ENCODE measurements at regions not wholly inside any gene's neighbourhood (a gene's known extent, or its start where the extent isn't known, plus 50 kb on each side); places are given as distances from the start of the nearest gene placed in this dataset.
"Not testable (repeated sequence)": the region's sequence is repeated elsewhere in the genome, so short reads cannot be mapped to it uniquely, and the experiment has no call there.

GRCh38 chr2:183926433-183926832 is 671.9 kb upstream of the ZNF804A start:
- DNase-seq (ENCODE audit: low read depth): no peak

GRCh38 chr2:183927406-183928325 is 670.7 kb upstream of the ZNF804A start:
- DNase-seq (ENCODE audit: low read depth): no peak

GRCh38 chr2:183935005-183935404 is 663.3 kb upstream of the ZNF804A start:
- no peak for DNase-seq (ENCODE audit: low read depth)

- no peak for DNase-seq (ENCODE audit: low read depth)
Observed at GRCh38 chr2:183937220-183937619, 661.1 kb upstream of the ZNF804A start.

- DNase-seq (ENCODE audit: low read depth): no peak
Observed at GRCh38 chr2:183946193-183946592, 652.1 kb upstream of the ZNF804A start.

GRCh38 chr2:183948861-183949260 is 649.5 kb upstream of the ZNF804A start:
- DNase-seq (ENCODE audit: low read depth): no peak

GRCh38 chr2:183950673-183951072 is 647.7 kb upstream of the ZNF804A start:
- no peak for DNase-seq (ENCODE audit: low read depth)

GRCh38 chr2:183951630-183952029 is 646.7 kb upstream of the ZNF804A start:
- DNase-seq (ENCODE audit: low read depth): no peak

- no peak for DNase-seq (ENCODE audit: low read depth)
Observed at GRCh38 chr2:183952741-183953140, 645.6 kb upstream of the ZNF804A start.

- no peak for DNase-seq (ENCODE audit: low read depth)
Observed at GRCh38 chr2:183963609-183964008, 634.7 kb upstream of the ZNF804A start.

GRCh38 chr2:183964565-183964964 is 633.8 kb upstream of the ZNF804A start:
- no peak for DNase-seq (ENCODE audit: low read depth)

- no peak for DNase-seq (ENCODE audit: low read depth)
Observed at GRCh38 chr2:183967756-183968155, 630.6 kb upstream of the ZNF804A start.

- not testable (repeated sequence) for DNase-seq (ENCODE audit: low read depth)
Observed at GRCh38 chr2:183975676-183976075, 622.7 kb upstream of the ZNF804A start.

- DNase-seq (ENCODE audit: low read depth): no peak
Observed at GRCh38 chr2:183984871-183985270, 613.5 kb upstream of the ZNF804A start.

GRCh38 chr2:183991968-183992367 is 606.4 kb upstream of the ZNF804A start:
- DNase-seq (ENCODE audit: low read depth): no peak

- DNase-seq (ENCODE audit: low read depth): no peak
Observed at GRCh38 chr2:183993052-183993451, 605.3 kb upstream of the ZNF804A start.

GRCh38 chr2:183995632-183996031 is 602.7 kb upstream of the ZNF804A start:
- DNase-seq (ENCODE audit: low read depth): no peak

- no peak for DNase-seq (ENCODE audit: low read depth)
Observed at GRCh38 chr2:183996825-183997793, 601.2 kb upstream of the ZNF804A start.

- DNase-seq (ENCODE audit: low read depth): no peak
Observed at GRCh38 chr2:183998041-183998796, 600.1 kb upstream of the ZNF804A start.

GRCh38 chr2:183998797-183999190 is 599.5 kb upstream of the ZNF804A start:
- no peak for DNase-seq (ENCODE audit: low read depth)

GRCh38 chr2:184004289-184004947 is 593.9 kb upstream of the ZNF804A start:
- no peak for DNase-seq (ENCODE audit: low read depth)
